Ovary (tissue), 7 donors: ENCODE measurements at regions not wholly inside any gene's neighbourhood (a gene's known extent, or its start where the extent isn't known, plus 50 kb on each side); places are given as distances from the start of the nearest gene placed in this dataset.

Experiments used
- DNase-seq, 5 donors: peaks; one replicate each; pipeline ENCODE4 v3.0.0-alpha.2; 2019 to 2020
- H3K27ac ChIP-seq, 2 donors: fragments of 200-600 bp; one replicate each; pipeline versions ENCODE4 v1.5.1 to v1.8.0; 2019 to 2022
- H3K27me3 ChIP-seq: fragments of 200-600 bp; one replicate; pipeline ENCODE4 v1.8.0; 2022
- H3K36me3 ChIP-seq: fragments of 200-600 bp; sonication (generic); one replicate; pipeline ENCODE4 v1.5.1; 2019
- H3K4me1 ChIP-seq: one replicate; pipeline ENCODE4 v1.8.1; 2013; ENCODE audit warnings: mild to moderate bottlenecking, moderate library complexity; ENCODE audit not compliant: insufficient read depth
- H3K4me3 ChIP-seq: fragments of 200-600 bp; sonication (generic); one replicate; pipeline ENCODE4 v1.5.1; 2017
- H3K9me3 ChIP-seq, 2 donors: fragments of 200-600 bp in 1 of 2; sonication (generic) in 1 of 2; one replicate each; pipeline versions ENCODE4 v1.5.1 to v1.8.1; 2013 to 2019; ENCODE audit warnings: mild to moderate bottlenecking in 1 of 2, moderate library complexity in 1 of 2
- CTCF ChIP-seq, 3 donors: fragments of 450-650 bp in 2 of 3; fragments of 200-600 bp in 1 of 3; IDR thresholded peaks; one replicate each; pipeline versions ENCODE4 v1.5.1 to v1.8.0; 2016 to 2022; ENCODE audit warnings: antibody characterized with exemption in 3 of 3, mild to moderate bottlenecking in 1 of 3
- EP300 ChIP-seq: sonication (generic); formaldehyde crosslinking; IDR thresholded peaks from one replicate; pipeline ENCODE4 v1.6.1; 2017; ENCODE audit warnings: antibody characterized with exemption
- POLR2A ChIP-seq: fragments of 450-650 bp; IDR thresholded peaks from one replicate; pipeline ENCODE4 v1.6.1; 2017; ENCODE audit warnings: antibody characterized with exemption, mild to moderate bottlenecking, moderate library complexity
- WGBS, 3 donors: extraction: QIAGEN DNeasy Blood & Tissue Kit in 1 of 3; methylation state at CpG; one replicate each; pipeline versions ENCODE4 v1.1.5 to v1.1.7; 2013 to 2017; 5-methylcytosine and 5-hydroxymethylcytosine counted together
- intact Hi-C, 4 donors: fragments of 100-400 bp; cut with DNase I; formaldehyde crosslinking; loops; one replicate each; pipeline versions ENCODE4 v1.11.0 to v1.15.1; 2022 to 2023
- donor health status: DM: no; HTN: no; CAD: no; lungs with moderate emphysema.
- donor health status: DM: no; HTN: no; CAD: no.
- donor health status: Bipolar disorder and iron deficiency.
- donor health status: DM: no; HTN: no; CAD: no.
- donor health status: DM: yes; HTN: yes; CAD: no.

- WGBS, 3 donors: 69 to 74% (median 72%) methylated on average over 13 of the region's 13 CpGs
- Histone ChIP-seq H3K4me1 (no peaks in the 10 kb centered on the region), H3K27me3 (no peaks in the 10 kb centered on the region), H3K27ac (no peak overlapping the region), H3K4me3 (no peak overlapping the region), H3K36me3 (no peaks in the 10 kb centered on the region), H3K9me3 (no peaks in the 10 kb centered on the region)
- TF ChIP-seq EP300: no peak
- TF ChIP-seq CTCF (IDR thresholded peaks at IDR 0.05): no peak
- no peak for TF ChIP-seq POLR2A
- intact Hi-C loops: no loop called here
- DNase-seq: no peak
Measured at GRCh38 chr5:155116456-155117251, 103.1 kb downstream of the KIF4B start.

- Histone ChIP-seq H3K9me3 (no peaks in the 10 kb centered on the region), H3K27ac (no peak overlapping the region), H3K4me1 (no peaks in the 10 kb centered on the region), H3K4me3 (no peak overlapping the region), H3K36me3 (no peaks in the 10 kb centered on the region), H3K27me3 (no peaks in the 10 kb centered on the region)
- 24 to 33% (median 24%) methylated on average over 7 of the region's 7 CpGs for WGBS, 3 donors
- DNase-seq: no peak
- intact Hi-C loops: no loop called here
- TF ChIP-seq CTCF (IDR thresholded peaks at IDR 0.05) (no peak), EP300 (no peak), POLR2A (no peak)
Measured at GRCh38 chr5:155125551-155126095, 112.1 kb downstream of the KIF4B start.

GRCh38 chr5:155126573-155126972 lies 113.0 kb downstream of the KIF4B start:
- Histone ChIP-seq H3K27me3 (no peaks in the 10 kb centered on the region), H3K4me3 (no peak overlapping the region), H3K4me1 (no peaks in the 10 kb centered on the region), H3K9me3 (no peaks in the 10 kb centered on the region), H3K36me3 (no peaks in the 10 kb centered on the region), H3K27ac (no peak overlapping the region)
- no peak for DNase-seq
- TF ChIP-seq CTCF (IDR thresholded peaks at IDR 0.05) (no peak), POLR2A (no peak), EP300 (no peak)
- 85 to 98% (median 93%) methylated on average over 3 of the region's 3 CpGs for WGBS, 3 donors
- intact Hi-C loops: no loop called here

- no peaks in the 10 kb centered on the region for H3K27me3 ChIP-seq
- 30 to 48% (median 32%) methylated on average over 5 of the region's 5 CpGs for WGBS, 3 donors
- no peak overlapping the region for H3K27ac ChIP-seq
- H3K36me3 ChIP-seq: no peaks in the 10 kb centered on the region
- DNase-seq: no peak
- H3K4me3 ChIP-seq: no peak overlapping the region
- peaks cover 1% of the 10 kb centered on the region for H3K4me1 ChIP-seq
- TF ChIP-seq POLR2A (no peak), EP300 (no peak), CTCF (IDR thresholded peaks at IDR 0.05) (no peak)
- intact Hi-C loops: no loop called here
- H3K9me3 ChIP-seq: no peaks in the 10 kb centered on the region
Measured at GRCh38 chr5:155127552-155127951, 114.0 kb downstream of the KIF4B start.
